Hepatic stellate cell (primary cell): ENCODE measurements at regions not wholly inside any gene's neighbourhood (a gene's known extent, or its start where the extent isn't known, plus 50 kb on each side); places are given as distances from the start of the nearest gene placed in this dataset.

Experiments used
- DNase-seq: peaks from one replicate; pipeline ENCODE4 v3.0.0; 2011; ENCODE audit warnings: low spot score

DNA sequence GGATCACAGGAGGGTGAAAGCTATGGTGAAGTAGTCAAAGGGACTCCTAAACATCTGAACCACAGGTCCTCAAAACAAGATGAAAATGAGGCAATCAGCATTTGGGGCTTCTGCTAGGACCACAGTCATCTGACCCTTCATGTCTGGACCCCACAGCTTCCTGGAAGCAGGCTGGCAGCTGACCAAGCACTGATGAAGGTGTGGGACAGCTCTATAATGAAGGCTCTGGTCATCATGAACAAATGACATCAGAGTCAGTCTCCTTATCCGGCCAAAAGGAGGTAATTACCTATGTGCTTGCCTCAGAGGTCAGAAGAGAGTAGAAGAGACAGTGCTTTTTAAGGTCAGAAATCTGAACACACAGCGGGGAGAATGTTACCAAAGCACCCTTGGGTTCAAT is 101.2 kb upstream of the GNAO1 start:
- no peak for DNase-seq

DNA sequence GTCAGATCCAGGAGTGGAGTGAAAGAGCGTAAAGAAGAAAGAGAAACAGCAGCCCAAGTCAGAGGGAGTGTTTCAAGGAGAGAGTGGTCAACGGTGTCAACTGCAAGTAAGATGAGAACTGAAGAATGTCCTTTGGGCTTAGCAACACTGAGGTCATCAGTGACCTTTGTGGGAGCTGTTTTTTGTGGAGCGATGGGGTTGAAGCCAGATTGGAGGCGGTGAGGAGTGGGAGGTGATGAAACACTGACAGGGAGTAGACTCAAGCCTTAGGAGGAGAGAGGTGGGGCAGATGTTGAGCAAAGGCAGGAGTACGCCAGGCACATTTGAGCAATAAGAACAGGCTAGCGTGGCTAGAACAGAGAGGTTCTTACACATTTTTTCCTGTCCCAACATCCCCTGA is 103.7 kb upstream of the GNAO1 start:
- DNase-seq: no peak

- no peak for DNase-seq
Measured at GRCh38 chr16:56081371-56081770, 109.9 kb upstream of the GNAO1 start.

- no peak for DNase-seq
Measured at GRCh38 chr16:56075732-56076388, 115.4 kb upstream of the GNAO1 start.

DNA sequence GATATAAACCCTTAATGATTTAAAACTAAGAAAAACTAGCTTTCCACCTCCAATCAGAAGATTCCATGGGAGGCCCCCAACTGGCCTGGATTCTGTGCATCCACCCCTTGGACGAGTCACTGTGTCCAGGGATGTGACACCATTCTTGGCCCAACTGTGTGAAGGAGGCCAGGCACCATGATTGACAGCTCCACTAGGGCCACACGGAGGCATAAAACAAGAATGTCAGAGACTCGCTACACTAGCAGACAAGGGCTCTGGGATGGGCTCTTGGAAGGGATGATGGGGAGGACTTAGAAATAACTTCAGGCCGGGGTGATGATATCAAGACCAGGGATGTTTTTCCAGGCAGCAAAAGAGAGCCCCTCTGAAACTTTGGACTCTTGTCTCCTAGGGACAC is 117.8 kb upstream of the GNAO1 start:
- DNase-seq: no peak

DNA sequence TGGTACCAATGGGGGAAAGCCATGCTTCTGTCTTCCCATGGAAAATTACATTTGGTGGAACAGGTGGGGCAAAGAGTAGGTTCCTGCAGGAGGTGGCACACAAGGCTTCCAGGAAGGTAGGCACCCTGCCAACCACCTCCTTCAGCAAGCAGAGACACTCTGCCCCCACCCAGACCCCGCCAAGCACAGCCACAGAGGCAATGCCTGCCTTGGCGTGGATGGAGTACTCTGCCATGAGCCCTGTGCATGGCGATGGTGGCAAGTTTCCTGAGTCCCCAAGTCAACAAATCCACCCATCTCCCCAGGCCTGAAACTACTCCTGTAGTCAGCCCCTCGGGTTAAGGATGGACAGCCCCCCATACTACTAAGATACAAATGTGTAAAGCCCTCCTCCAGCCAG is 119.2 kb upstream of the GNAO1 start:
- no peak for DNase-seq

DNA sequence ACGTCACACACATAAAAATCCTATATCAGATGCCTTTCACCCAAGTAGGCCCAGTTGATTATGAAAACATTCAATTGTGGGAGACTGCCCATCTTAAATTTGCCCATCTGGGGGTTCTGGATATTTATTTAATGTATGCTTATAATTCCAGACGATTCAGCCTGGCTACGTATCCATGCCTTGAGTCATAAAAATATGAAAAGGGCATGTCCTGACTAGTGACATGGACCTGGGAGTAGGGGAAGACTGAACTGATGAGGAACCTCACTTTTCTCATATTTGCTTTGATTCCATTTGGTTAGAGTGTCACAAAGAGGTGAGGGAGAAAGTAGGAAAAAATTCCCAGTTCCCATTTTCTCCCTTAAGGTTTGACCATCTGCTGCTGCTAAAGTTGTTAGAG is 122.5 kb upstream of the GNAO1 start:
- no peak for DNase-seq

DNA sequence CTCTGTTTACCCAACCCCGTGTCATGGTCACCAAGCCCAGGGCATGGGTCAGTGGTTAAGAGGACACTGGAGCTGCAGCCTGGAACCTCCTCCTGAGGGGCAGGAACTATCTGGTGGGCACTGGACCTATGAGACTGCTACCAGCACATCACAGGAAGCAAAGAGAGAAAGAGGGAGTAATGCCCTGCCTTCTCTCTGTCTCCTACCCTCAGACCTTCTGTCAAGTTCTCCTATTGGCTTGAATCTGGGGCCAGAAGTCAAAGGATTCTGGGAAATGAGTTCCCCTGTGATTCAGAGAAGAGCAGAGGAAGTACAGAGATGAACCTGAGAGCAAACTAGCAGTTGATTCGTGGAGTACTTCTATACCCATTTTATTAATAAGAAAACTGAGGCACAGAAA is 123.0 kb upstream of the GNAO1 start:
- DNase-seq: no peak

- no peak for DNase-seq
Measured at GRCh38 chr16:56067406-56067805, 123.9 kb upstream of the GNAO1 start.

- DNase-seq: no peak
Measured at GRCh38 chr16:56066617-56067016, 124.7 kb upstream of the GNAO1 start.

- DNase-seq: no peak
Measured at GRCh38 chr16:56063111-56063510, 128.2 kb upstream of the GNAO1 start.

- DNase-seq: no peak
Measured at GRCh38 chr16:56057151-56057550, 134.1 kb upstream of the GNAO1 start.

DNA sequence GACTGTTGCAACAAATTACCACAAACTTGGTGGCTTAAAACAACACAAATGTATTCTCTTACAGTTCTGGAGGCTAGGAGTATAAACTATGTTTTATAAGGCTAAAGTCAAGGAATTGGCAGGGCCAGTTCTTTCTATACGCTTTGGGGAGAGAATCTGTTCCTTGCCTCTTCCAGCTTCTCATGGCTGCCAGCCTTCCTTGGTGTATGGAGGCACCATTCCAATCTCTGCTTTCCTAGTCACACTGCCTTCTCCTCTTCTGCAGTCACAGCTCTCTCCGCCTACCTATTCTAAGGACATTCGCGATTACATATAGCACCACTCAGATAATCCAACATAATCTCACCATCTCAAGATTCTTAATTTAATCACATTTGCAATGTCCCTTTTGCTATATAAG is 140.4 kb upstream of the GNAO1 start:
- DNase-seq: no peak

DNA sequence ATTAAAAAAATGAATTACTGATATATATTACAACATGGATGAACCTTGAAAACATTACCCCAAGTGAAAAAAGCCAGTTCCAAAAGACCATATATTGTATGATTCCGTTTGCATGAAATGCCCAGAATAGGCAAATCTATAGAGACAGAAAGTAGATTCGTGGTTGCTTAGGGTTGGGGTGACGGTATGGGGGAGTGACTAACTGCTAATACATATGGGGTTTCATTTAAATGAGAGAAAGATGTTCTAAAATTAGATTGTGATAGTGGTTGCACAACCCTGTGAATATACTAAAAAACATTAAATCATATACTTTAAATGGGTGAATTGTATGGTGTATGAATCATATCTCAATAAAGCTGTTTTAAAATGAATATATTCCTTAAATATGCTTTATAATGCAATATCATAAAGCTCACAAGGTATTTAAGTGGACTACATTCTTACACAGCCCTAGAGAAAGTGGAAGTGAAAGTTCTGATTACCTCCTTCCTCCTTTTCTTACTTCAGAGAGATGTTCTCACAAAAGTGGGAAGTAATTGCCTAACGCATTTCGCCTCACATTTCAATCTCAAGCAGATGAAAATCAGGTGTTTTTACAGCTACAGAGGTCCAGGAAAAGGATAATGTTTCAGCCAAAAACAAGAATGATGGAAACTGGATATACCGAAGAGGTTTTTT is 142.7 kb upstream of the GNAO1 start:
- DNase-seq: no peak

GRCh38 chr16:56047307-56048234 is 143.7 kb upstream of the GNAO1 start:
- DNase-seq: no peak

GRCh38 chr16:56042416-56042815 is 148.9 kb upstream of the GNAO1 start:
- no peak for DNase-seq

GRCh38 chr16:56041556-56042140 is 149.6 kb upstream of the GNAO1 start:
- DNase-seq: peak; percentile 6

- no peak for DNase-seq
Measured at GRCh38 chr16:56038564-56039098, 152.7 kb upstream of the GNAO1 start.

DNA sequence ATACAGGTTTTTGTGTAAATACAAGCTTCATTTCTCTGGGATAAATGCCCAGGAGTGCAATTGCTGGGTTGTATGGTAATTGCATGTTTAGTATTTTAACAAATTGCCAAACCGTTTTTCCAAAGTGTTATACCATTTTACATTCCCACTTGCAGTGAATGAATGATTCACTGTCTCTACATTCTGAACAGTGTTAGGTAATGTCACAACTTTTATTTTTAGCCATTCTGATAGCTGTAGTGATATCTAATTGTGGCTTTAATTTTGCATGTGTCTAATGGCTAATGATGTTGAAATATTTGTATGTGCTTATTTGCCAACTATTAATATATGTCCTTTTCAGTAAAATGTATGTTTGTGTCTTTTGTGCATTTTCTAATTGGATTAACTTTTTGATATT is 156.9 kb upstream of the CES5A start:
- DNase-seq: no peak

GRCh38 chr16:56029026-56029425 is 153.9 kb upstream of the CES5A start:
- peak; percentile 2 for DNase-seq

DNA sequence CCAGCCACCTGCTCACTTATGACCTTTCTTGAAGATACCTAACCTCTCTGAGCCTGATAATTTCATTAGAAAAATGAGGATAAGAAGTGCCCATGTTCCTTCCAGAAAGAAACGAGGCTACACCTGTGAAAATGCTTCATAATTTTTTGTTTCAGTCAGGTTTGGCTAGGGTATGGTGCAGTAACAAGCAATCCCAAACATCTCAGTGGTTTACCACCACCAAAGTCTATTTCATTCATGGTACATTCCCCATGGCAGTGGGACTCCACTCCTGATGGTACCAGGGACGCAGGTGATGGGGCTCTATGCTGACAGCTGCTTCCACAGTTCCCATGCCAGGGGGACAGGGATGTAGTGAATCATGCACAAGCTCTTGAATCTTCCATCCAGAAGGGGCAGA is 147.6 kb upstream of the CES5A start:
- no peak for DNase-seq

DNA sequence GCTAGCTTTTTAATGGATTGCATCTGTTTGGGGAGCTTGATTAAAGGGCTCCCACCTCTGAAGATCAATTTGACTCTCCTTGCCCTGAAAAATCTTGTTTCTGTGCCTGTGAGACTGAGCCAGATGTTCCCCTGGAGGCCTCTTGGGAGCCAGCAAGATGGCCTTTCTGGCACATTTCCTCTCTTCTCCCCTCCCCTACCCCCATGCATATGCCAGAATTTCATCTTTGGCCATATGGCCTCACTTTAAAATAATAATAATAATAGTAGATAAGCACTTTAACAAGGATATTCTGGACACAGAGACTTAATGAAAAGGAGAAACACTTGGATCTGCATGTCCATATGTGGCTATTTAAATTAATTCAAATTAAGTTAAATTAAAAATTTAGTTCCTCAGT is 144.1 kb upstream of the CES5A start:
- no peak for DNase-seq
